ENCODE measurements at regions not wholly inside any gene's neighbourhood (a gene's known extent, or its start where the extent isn't known, plus 50 kb on each side); places are given as distances from the start of the nearest gene placed in this dataset.

- TF ChIP-seq POLR2A (IDR thresholded peaks at IDR 0.05; ENCODE audit: low read depth, low read length): no peak
- FAIRE-seq (no peak), DNase-seq (ENCODE audit: insufficient read length, low spot score) (no peak)
These were observed 309.9 kb upstream of the MGMT start for GRCh38 chr10:129157185-129157584.

GRCh38 chr10:129161150-129161549 lies 305.9 kb upstream of the MGMT start:
- FAIRE-seq: no peak

DNA sequence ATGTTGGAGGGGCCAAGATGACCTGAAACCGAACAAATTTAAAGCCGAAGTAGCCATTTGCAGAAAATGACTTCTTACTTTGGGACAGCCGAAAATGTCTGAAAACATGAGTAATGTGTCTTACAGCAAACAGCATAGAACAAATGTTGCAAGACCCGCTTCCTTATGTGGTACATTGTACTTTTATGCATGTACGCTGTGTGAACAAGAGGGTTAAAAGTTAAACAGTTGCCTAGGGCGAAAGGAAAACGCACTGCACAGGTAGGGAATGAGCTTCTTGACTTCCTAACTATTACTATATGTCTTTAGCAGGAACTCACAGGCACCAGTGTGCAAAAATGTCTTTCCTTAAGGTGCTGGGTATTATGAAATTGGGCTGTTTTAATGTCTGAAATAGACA lies 303.5 kb upstream of the MGMT start:
- no peak for FAIRE-seq
- TF ChIP-seq POLR2A (IDR thresholded peaks at IDR 0.05; ENCODE audit: low read depth, low read length): no peak
- DNase-seq (ENCODE audit: insufficient read length, low spot score): no peak

More at GRCh38 chr10:129161150-129161549, 305.9 kb upstream of the MGMT start:
- no peak for TF ChIP-seq POLR2A (IDR thresholded peaks at IDR 0.05; ENCODE audit: low read depth, low read length)
- DNase-seq (ENCODE audit: insufficient read length, low spot score): no peak

DNA sequence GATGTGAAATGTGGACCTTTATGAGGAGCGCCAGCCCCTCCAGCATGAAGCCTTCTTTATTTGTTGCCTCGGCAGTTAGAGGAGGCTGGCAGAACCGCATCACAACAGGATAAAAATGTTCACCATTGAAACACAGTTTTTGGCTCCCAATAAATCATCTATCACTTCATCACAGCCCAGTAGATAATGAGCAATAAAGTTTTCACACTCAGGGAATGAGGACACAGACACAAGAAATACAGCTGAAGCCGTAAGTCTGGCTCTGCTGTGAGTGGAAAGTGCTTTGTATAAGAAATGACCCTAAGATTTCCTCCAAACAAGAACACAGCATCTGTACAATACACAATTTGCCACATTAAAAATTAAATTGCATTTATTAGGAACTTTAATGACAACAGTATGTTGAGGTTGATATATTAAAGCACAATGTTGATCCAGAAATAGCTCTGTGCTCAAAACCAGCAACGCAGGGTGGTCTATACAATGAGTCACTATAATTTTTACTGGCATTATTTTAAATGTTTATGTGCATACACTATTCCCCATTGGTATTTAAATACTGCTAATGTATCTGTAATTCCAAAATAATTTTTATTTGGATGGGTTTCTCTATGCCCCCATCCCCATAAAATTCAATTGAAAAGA lies 301.8 kb upstream of the MGMT start:
- no peak for TF ChIP-seq POLR2A (IDR thresholded peaks at IDR 0.05; ENCODE audit: low read depth, low read length)
- FAIRE-seq (no peak), DNase-seq (ENCODE audit: insufficient read length, low spot score) (no peak)

- DNase-seq (ENCODE audit: insufficient read length, low spot score) (no peak), FAIRE-seq (no peak)
- TF ChIP-seq POLR2A (IDR thresholded peaks at IDR 0.05; ENCODE audit: low read depth, low read length): no peak
These were observed 301.3 kb upstream of the MGMT start for GRCh38 chr10:129165770-129166169.

GRCh38 chr10:129168660-129169059 lies 298.4 kb upstream of the MGMT start:
- no peak for TF ChIP-seq POLR2A (IDR thresholded peaks at IDR 0.05; ENCODE audit: low read depth, low read length)
- no peak for DNase-seq (ENCODE audit: insufficient read length, low spot score)
- FAIRE-seq: no peak

GRCh38 chr10:129169115-129169514 lies 297.9 kb upstream of the MGMT start:
- FAIRE-seq (no peak), DNase-seq (ENCODE audit: insufficient read length, low spot score) (no peak)
- no peak for TF ChIP-seq POLR2A (IDR thresholded peaks at IDR 0.05; ENCODE audit: low read depth, low read length)

- FAIRE-seq: no peak
- no peak for TF ChIP-seq POLR2A (IDR thresholded peaks at IDR 0.05; ENCODE audit: low read depth, low read length)
- no peak for DNase-seq (ENCODE audit: insufficient read length, low spot score)
These were observed 296.2 kb upstream of the MGMT start for GRCh38 chr10:129170812-129171211.

GRCh38 chr10:129171812-129172211 lies 295.2 kb upstream of the MGMT start:
- TF ChIP-seq POLR2A (IDR thresholded peaks at IDR 0.05; ENCODE audit: low read depth, low read length): no peak
- DNase-seq (ENCODE audit: insufficient read length, low spot score) (no peak), FAIRE-seq (no peak)

DNA sequence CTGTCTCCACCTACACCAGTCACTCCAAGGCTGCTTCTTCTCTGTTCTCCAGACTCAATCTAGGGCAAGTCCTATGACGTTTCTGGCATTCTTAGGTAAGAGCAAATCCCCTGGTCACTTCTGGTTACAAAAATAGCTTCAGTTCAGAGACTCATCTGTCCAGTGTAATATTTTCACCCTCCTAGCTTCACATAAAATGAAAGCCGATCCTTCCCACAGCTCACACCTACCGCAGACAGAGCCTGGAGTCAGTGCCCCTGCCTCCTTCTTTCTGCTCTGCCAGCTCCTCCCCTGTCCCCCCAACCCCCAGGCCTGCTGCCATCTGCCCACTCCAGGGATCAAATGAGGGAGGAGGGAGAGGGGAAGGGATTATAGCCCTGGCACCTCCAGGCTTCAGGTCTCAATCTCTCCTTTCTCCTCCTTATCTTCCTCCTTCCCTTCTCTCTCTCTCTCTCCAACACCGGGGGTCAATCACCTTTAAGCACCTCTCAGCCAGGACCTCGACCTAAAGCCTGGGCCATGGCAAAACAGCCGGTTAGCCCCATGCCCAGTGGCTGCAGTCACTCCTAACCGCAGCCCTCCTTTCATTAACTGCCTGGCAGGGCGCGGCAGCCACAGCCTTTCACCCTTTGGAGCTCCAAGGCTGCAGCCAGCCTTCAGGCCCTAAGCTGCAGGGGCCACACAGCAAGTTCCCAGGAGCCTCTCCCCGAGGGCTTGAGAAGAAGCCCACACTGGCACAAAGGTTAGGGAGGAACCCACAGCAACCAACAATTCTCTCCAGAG lies 292.6 kb upstream of the MGMT start:
- no peak for FAIRE-seq
- TF ChIP-seq POLR2A (IDR thresholded peaks at IDR 0.05; ENCODE audit: low read depth, low read length): no peak
- no peak for DNase-seq (ENCODE audit: insufficient read length, low spot score)

GRCh38 chr10:129179245-129179971 lies 287.6 kb upstream of the MGMT start:
- DNase-seq (ENCODE audit: insufficient read length, low spot score): no peak
- no peak for TF ChIP-seq POLR2A (IDR thresholded peaks at IDR 0.05; ENCODE audit: low read depth, low read length)
- FAIRE-seq: no peak

- TF ChIP-seq POLR2A (IDR thresholded peaks at IDR 0.05; ENCODE audit: low read depth, low read length): no peak
- DNase-seq (ENCODE audit: insufficient read length, low spot score) (no peak), FAIRE-seq (no peak)
These were observed 286.9 kb upstream of the MGMT start for GRCh38 chr10:129179972-129180678.

DNA sequence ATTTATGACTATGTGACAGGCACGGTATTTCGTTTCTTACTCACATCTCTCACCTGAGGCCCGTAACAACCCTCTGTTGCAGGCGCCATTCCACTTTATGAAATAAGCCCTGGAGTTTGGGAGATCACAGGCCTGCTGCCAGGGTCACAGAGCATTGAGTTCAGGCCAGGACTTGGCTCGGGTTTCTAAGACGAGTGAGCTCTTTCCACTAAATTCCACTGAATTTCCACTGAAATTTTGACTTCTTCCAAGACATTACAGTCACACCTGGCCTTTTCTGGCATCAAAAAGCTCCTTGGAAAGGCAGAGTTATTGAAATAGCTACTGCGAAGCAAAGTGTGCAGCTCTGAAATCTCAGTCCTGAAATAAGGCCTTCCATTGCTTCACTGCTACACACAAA lies 282.8 kb upstream of the MGMT start:
- DNase-seq (ENCODE audit: insufficient read length, low spot score): no peak
- no peak for FAIRE-seq
- no peak for TF ChIP-seq POLR2A (IDR thresholded peaks at IDR 0.05; ENCODE audit: low read depth, low read length)

DNA sequence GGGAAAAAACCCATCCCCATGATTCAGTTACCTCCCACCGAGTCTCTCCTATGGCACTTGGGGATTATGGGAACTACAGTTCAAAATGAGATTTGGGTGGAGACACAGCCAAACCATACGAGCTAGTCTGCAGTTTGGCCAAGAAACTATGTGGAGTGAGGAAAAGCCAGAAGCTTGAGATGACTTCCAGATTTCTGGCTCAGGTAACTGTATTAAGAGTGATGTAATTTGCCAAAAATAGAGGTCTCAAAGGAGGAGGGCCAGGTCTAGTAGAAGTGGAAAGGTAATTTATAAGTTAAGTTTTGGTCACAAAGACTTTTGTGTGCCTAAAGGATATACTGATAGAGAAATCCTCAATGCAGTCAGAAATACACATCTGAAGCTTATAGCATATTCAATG lies 279.7 kb upstream of the MGMT start:
- FAIRE-seq (no peak), DNase-seq (ENCODE audit: insufficient read length, low spot score) (no peak)
- TF ChIP-seq POLR2A (IDR thresholded peaks at IDR 0.05; ENCODE audit: low read depth, low read length): no peak

Measured in H54 (cell line).